ENCODE measurements at regions not wholly inside any gene's neighbourhood (a gene's known extent, or its start where the extent isn't known, plus 50 kb on each side); places are given as distances from the start of the nearest gene placed in this dataset.

- DNase-seq = no peak
Measured at GRCh38 chr12:24118668-24119067, 169.2 kb upstream of the SOX5 start.

- DNase-seq = no peak
Measured at GRCh38 chr12:24116548-24116947, 167.1 kb upstream of the SOX5 start.

DNA sequence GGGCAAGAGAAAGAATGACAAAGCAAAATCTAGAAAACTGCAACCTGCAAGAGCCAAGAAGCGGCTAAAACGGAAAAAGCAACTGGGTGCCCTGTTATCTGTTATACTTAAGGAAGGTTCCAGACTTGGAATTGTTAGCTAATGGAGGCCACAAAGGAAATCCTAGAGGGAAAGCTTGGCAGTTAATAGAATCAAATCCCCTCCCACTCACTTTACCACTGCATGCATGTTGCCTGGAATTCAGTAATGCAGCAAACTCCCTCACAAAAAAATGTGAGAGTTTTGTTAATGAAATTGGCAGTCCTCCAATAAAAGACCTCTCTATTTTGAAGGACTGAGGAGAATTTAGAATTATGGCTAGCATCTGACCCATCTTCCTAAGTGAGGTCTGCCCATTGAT, 164.2 kb upstream of the SOX5 start:
- DNase-seq = no peak

DNA sequence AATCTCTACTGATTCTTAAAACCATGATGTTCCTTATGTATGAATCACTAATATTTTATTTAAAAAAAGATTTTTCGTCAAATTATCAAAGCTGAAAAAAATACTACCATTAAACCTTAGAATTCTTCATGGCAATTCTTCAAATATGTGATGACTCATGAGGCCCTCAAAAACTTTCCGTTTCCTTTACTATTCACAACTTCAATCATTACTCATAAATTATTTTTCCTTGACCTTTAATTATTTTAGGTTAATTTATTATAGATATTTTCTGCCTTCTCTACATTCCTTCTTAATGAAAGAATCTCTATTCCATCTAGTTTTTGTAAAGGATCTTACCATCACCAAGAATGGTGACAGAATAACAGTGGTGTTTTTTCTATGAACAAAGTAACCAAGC, 162.1 kb upstream of the SOX5 start:
- no peak for DNase-seq

GRCh38 chr12:24111086-24111485, 161.6 kb upstream of the SOX5 start:
- DNase-seq = no peak

DNA sequence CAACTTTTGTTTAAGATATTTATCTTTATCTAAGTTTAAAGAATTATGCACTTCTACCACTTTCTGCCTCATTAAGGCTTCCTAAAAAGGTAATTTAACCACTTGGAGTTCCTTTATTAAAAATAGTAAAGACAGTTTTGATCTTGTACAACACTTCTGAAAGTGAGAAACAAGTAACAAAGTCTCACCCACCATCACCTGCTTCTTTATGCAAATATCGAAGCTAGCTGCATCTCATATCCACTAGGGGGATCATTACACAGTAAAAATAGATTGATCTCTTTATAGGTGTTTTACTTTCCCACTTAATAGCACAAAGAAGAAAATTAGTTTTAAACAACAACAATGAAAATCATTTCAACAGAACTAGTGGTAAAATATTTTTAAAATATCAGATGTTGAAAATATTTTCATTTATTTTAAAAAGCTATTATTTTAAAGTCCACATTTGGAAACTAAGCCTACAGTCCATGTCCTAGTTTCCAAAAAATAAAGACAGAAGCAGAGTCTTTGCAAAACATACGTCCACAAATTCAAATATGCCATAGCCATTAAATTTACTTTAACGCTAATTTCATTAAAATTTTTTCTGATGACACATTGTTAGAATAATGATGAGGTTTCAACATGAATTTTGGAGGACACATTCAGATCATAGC, 160.0 kb upstream of the SOX5 start:
- DNase-seq = no peak

GRCh38 chr12:24102676-24103075, 153.2 kb upstream of the SOX5 start:
- no peak for DNase-seq

- DNase-seq = no peak
Measured at GRCh38 chr12:24099576-24099975, 150.1 kb upstream of the SOX5 start.

- no peak for DNase-seq
Measured at GRCh38 chr12:24095245-24095644, 145.8 kb upstream of the SOX5 start.

- DNase-seq = no peak
Measured at GRCh38 chr12:24089510-24089890, 140.0 kb upstream of the SOX5 start.

DNA sequence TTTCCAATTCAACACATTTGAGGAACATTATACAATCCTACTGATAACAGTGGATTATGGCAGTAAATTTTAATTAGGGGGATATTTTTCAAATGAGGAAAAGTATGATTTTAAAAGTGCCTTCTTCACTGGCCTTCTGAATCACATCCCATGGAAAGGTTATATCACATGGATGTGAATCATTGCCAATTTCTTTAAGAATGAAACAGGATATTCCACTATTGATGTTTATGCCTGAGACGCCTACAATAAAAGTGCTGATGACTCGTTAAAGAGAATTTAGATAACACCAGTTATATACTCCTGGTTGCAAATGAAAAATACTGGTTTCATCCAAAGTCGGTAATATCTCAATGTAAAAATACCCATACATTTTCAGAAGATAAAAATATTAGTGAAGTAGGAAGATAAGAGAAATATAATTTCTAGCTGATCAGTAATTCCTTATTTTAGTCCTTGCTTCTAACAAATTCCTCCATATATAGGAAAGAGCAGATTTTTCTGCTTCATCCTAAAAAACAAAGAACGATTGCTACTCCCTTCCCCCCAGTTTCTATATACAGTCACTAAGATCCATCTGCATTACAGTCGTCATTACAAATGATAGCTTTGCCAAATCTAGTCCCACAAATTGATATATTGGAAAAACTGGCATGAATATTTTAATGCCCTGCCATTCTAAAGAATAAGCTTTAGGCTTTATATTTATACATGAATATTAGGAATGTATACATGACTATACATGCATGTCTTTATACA, 139.5 kb upstream of the SOX5 start:
- DNase-seq = no peak

- DNase-seq = no peak
Measured at GRCh38 chr12:24087294-24087693, 137.8 kb upstream of the SOX5 start.

- no peak for DNase-seq
Measured at GRCh38 chr12:24084800-24085199, 135.3 kb upstream of the SOX5 start.

DNA sequence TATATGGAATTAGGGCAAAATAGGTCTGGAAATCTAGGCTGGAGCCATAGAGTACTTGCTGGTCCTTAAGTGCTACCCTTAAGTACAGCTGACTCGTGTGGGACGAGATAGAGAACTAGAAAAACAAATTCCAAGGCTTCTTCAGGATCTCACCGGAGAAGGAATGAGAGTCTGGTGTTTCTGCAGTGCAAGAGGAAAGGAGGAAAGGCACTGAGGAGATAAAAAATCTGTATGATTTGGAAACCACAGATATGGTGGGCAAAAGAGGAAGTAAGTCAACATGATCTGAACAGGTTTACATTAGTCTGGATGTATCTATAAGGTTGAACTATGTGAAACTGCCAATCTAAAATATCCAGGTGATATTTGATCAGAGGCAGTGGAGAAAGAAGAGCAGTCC, 134.4 kb upstream of the SOX5 start:
- DNase-seq = no peak

DNA sequence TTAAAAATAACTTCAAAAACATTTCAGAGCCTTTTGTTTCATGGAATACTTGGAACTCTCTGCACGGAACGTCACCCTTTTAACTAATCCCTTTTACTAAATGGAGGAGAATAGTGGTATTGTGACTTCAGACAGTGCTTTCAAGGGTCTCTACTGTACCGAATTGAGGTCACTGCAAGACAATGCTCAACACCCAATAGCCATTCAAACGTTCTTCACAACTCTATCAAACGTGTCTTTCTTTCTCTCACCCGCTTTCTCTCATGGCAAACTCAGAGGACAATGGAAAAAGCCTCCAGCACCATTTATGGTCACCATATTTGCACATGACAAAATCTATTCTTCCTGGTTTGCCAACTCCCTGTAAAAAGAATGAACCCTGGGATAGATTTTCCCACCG, 132.1 kb upstream of the SOX5 start:
- DNase-seq = no peak

DNA sequence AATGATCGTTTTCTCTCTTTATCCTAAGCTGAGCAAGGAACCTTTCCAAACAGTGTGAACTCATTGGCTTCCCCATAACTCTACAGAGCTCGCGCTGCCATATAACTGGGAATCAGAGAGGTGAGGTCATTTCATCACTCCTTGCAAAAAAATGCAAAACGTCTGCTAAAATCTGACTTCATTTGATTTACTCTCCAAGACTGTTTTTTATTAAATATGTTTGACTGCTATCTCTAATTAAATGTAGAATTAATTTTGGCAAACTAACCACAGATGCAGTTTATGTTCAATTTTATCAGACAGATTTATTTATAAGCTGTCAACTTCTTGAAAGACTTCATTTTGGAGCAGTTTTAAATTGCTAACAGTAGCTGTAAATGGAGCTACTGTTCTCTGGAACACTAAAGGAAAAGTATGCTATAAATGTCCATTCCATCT, 131.6 kb upstream of the SOX5 start:
- DNase-seq = no peak

DNA sequence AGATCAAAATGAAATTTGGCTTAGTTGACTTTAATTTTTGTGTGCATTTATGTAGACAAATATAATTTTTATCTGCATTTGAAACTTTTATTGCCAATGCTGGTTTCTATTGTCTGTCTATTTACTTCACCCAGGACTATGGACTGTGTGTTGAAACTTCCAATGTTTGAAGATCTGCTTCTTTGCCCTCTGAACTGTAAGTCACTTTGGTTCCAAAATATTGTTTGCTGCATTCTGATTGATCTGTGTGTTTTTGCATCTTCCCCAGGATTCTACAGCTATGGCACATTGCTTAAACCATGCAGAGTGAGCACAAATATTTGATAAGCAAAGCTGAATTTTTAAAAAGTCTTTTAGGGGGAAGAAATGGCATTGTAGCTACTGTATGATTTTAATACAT, 131.0 kb upstream of the SOX5 start:
- DNase-seq = no peak

GRCh38 chr12:24079083-24079482, 129.6 kb upstream of the SOX5 start:
- no peak for DNase-seq

DNA sequence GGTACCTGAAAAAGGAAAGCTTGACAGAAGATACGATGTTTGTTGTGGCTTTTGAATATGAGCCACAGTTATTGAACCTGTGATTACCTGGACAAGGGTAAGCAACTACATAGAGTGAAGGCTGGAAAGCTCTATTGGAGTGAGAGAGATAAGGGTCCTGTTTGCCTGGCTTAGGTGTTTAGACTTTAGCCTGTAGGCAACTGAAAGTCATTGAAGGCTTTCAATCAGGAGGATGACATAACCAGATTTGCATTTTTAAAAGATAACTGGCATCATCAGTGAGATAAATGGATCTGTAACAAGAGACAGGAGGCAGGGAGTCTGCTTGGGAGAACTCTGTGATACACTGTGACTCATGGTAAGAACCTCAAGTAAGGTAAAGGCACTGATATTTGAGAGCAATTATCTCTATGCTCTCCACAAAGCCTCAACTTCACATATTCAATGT, 128.9 kb upstream of the SOX5 start:
- no peak for DNase-seq

DNA sequence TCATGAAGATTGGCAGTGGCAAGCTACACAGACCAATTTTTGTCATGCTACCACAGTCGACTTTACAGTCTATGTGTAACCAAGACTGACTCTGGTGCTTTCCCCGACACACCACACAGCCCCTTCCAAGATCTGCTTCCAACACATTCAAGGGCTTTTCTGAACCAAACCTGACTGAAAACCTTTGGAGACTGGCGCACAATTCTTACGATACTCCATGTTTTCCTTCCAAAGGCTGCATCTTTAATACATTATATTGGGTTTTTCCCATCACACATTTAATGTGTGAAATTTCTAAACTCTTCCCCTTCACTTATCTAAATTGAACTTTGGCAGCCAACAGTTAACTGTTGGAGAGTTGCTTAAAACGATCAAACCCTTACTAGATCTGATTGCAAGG, 127.7 kb upstream of the SOX5 start:
- DNase-seq = no peak

DNA sequence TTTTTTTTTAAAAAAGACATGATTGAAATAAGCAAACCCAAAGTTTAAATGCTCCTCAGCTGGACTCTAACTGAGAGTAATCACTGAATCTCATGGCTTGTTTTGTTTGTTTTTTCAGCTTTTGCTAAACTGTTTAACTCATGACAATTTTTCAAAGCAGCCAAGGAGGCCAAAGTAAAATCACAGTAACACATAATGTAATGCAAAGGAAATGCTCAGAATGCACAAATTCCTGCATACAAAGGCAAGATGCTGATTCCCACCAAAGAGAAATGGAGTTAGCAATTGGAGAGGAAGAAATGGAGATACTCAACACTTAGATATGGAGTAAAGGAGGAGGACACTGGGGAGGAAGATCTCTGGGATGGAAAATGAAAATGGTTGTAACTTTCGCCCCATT, 126.2 kb upstream of the SOX5 start:
- DNase-seq = no peak

GRCh38 chr12:24073170-24073810, 123.8 kb upstream of the SOX5 start:
- no peak for DNase-seq

DNA sequence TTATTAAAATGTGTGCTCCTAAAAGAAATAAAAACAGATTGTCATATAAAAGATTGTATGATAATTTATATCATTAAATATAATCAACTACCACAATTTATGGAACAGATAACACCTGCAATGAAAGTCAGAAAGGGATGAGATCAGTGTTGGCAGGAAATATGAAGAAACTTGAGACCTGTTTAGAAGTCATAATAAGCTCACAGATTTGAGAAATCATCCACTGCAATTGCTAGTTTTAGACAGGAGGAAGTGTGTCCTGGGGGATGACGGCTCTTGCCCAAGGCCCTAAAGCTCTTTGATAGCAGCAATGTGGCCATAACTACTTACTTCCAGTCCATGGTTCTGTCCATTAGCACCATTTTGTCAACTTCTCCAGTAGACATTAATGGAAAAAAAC, 122.8 kb upstream of the SOX5 start:
- DNase-seq = no peak

GRCh38 chr12:24071842-24072241, 122.4 kb upstream of the SOX5 start:
- DNase-seq = no peak
